Testis (tissue), 2 donors: ENCODE measurements at regions not wholly inside any gene's neighbourhood (a gene's known extent, or its start where the extent isn't known, plus 50 kb on each side); places are given as distances from the start of the nearest gene placed in this dataset.

Experiments used
- POLR2A ChIP-seq: fragments of 450-650 bp; IDR thresholded peaks from one replicate; pipeline ENCODE4 v1.6.1; 2017; ENCODE audit warnings: antibody characterized with exemption, mild to moderate bottlenecking, moderate library complexity
- TF ChIP-seq, protein P1 (sequence below), 3 experiments: fragments of 450-650 bp in 2 of 3; fragments of 200-600 bp in 1 of 3; sonication (generic) in 1 of 3; IDR thresholded peaks; one replicate each; pipeline ENCODE4 v1.5.1; 2016 to 2019; ENCODE audit warnings: antibody characterized with exemption in 3 of 3, mild to moderate bottlenecking in 2 of 3, moderate library complexity in 1 of 3

DNA sequence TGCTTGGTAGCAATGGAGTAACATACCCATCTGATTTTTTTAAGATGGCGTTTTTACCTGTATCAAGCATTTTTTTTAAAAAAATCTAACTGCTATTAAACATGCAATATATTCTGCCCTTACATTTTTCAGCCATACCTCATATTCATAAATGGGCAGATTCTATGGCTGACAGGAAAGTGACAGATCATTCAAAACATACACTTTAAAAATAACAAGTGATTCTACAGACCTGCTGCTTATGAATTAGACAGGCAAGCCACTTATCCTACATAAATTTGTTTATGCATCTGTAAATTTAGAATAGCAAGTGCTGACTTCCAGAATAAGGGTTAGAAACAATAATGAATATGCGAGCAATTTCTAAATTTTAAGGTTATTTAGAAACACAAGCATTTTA lies 82.7 kb downstream of the TBXT start:
- TF ChIP-seq, protein P1, sequence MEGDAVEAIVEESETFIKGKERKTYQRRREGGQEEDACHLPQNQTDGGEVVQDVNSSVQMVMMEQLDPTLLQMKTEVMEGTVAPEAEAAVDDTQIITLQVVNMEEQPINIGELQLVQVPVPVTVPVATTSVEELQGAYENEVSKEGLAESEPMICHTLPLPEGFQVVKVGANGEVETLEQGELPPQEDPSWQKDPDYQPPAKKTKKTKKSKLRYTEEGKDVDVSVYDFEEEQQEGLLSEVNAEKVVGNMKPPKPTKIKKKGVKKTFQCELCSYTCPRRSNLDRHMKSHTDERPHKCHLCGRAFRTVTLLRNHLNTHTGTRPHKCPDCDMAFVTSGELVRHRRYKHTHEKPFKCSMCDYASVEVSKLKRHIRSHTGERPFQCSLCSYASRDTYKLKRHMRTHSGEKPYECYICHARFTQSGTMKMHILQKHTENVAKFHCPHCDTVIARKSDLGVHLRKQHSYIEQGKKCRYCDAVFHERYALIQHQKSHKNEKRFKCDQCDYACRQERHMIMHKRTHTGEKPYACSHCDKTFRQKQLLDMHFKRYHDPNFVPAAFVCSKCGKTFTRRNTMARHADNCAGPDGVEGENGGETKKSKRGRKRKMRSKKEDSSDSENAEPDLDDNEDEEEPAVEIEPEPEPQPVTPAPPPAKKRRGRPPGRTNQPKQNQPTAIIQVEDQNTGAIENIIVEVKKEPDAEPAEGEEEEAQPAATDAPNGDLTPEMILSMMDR (IDR thresholded peaks at IDR 0.05), result no peak
- no peak for TF ChIP-seq POLR2A
